ENCODE measurements at regions not wholly inside any gene's neighbourhood (a gene's known extent, or its start where the extent isn't known, plus 50 kb on each side); places are given as distances from the start of the nearest gene placed in this dataset.

GRCh38 chr3:137222736-137223225, 265.0 kb downstream of the IL20RB start:
- H3K4me1 ChIP-seq, result no peaks in the 10 kb centered on the region
- peaks cover 0 to 14% (median 3%) of the 10 kb centered on the region in 8 donors for H3K9me3 ChIP-seq
- no peaks in the 10 kb centered on the region for H3K36me3 ChIP-seq
- intact Hi-C loops (cut with DNase I; ENCODE audit: low total_unique reads), result no loop called here
- 62 to 80% (median 77%) methylated on average over 2 of the region's 2 CpGs for WGBS, 5 donors
- peaks cover 0 to 9% (median 0%) of the 10 kb centered on the region in 7 donors for H3K27me3 ChIP-seq (replicated peaks in 1 of 7)
- TF ChIP-seq CTCF (IDR thresholded peaks at IDR 0.05 in 8 of 11, conservative IDR thresholded peaks at IDR 0.05 in 3 of 11) (no peak), POLR2AphosphoS5 (IDR thresholded peaks at IDR 0.05) (no peak), POLR2A (IDR thresholded peaks at IDR 0.05) (no peak)
- no peak overlapping the region for H3K27ac ChIP-seq
- DNase-seq, result no peak
- no peak overlapping the region for H3K4me3 ChIP-seq

- TF ChIP-seq POLR2A (IDR thresholded peaks at IDR 0.05) (no peak), CTCF (IDR thresholded peaks at IDR 0.05 in 8 of 11, conservative IDR thresholded peaks at IDR 0.05 in 3 of 11) (no peak), POLR2AphosphoS5 (IDR thresholded peaks at IDR 0.05) (no peak)
- Histone ChIP-seq H3K4me1 (no peaks in the 10 kb centered on the region), H3K36me3 (no peaks in the 10 kb centered on the region), H3K9me3 (peaks cover 0 to 10% (median 3%) of the 10 kb centered on the region in 8 donors), H3K27me3 (replicated peaks in 1 of 7) (peaks cover 0 to 10% (median 0%) of the 10 kb centered on the region in 7 donors), H3K4me3 (no peak overlapping the region), H3K27ac (no peak overlapping the region)
- 76 to 87% (median 82%) methylated on average over 3 of the region's 3 CpGs for WGBS, 5 donors
- DNase-seq, result no peak
- intact Hi-C loops (cut with DNase I; ENCODE audit: low total_unique reads), result no loop called here
These were observed 266.7 kb downstream of the IL20RB start for GRCh38 chr3:137224464-137224863.

GRCh38 chr3:137242836-137243400, 285.1 kb downstream of the IL20RB start:
- Histone ChIP-seq H3K9me3 (no peaks in the 10 kb centered on the region), H3K36me3 (no peaks in the 10 kb centered on the region), H3K27ac (no peak overlapping the region), H3K4me1 (no peaks in the 10 kb centered on the region), H3K4me3 (no peak overlapping the region), H3K27me3 (replicated peaks in 1 of 7) (no peaks in the 10 kb centered on the region)
- TF ChIP-seq POLR2AphosphoS5 (IDR thresholded peaks at IDR 0.05) (no peak), POLR2A (IDR thresholded peaks at IDR 0.05) (no peak), CTCF (IDR thresholded peaks at IDR 0.05 in 8 of 11, conservative IDR thresholded peaks at IDR 0.05 in 3 of 11) (no peak)
- no peak for DNase-seq
- WGBS, 5 donors, result 79 to 82% (median 80%) methylated on average over 6 of the region's 6 CpGs
- intact Hi-C loops (cut with DNase I; ENCODE audit: low total_unique reads), result no loop called here

- Histone ChIP-seq H3K4me3 (no peak overlapping the region), H3K9me3 (peaks cover 0 to 22% (median 12%) of the 10 kb centered on the region in 8 donors), H3K36me3 (no peaks in the 10 kb centered on the region), H3K4me1 (no peaks in the 10 kb centered on the region), H3K27me3 (replicated peaks in 1 of 7) (no peaks in the 10 kb centered on the region), H3K27ac (no peak overlapping the region)
- WGBS, 5 donors, result 61 to 77% (median 69%) methylated on average over 2 of the region's 2 CpGs
- intact Hi-C loops (cut with DNase I; ENCODE audit: low total_unique reads), result no loop called here
- no peak for DNase-seq
- no peak for TF ChIP-seq POLR2A (IDR thresholded peaks at IDR 0.05)
- TF ChIP-seq CTCF (IDR thresholded peaks at IDR 0.05 in 8 of 11, conservative IDR thresholded peaks at IDR 0.05 in 3 of 11), result no peak
- TF ChIP-seq POLR2AphosphoS5 (IDR thresholded peaks at IDR 0.05), result no peak
These were observed 288.7 kb downstream of the IL20RB start for GRCh38 chr3:137246491-137246890.
